ENCODE measurements at regions not wholly inside any gene's neighbourhood (a gene's known extent, or its start where the extent isn't known, plus 50 kb on each side); places are given as distances from the start of the nearest gene placed in this dataset.

DNA sequence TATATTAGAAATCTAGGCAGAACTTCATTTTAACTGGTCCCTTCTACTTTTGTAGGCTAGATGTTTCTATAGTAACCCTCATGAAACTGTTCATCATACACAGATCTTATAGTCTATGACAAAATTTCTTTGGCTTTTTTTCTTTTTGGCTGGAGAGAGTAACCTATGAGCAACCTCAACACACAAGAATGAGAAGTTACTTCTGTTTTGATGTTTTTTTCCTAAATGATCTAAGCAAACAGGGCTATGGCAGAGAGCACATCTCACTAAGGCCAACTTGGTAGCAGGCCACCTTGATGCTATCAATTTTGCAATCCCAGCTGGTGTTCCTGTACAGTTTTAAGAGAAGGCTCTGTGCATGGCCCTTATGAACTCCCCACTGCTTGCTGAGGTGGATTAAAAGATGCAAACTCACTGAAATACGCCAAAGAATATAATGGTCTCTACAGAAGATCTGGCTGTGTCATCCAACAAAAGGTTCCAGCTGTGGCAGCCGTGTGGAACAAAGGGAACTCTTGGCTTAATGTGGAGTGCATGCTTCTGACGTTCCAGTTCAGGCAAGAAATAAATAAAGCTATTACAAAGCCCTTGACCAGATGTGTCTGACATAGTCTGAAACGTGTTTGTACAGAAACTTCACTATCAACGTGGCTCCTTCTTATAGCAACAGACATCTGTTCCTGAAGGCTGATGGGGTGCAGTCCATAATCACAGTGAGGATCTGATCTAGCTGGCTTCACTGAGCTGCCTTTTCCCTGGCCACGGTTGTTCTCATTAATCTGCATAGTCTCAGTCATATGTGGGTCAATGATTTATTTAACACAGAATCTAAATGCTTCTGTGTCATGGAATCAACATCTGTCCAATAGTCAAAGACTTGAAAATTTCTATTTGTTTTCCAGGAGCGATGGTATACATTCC lies 481.1 kb downstream of the BMP2 start:
- TF ChIP-seq CTCF (optimal IDR thresholded peaks at IDR 0.05 in 1 of 3, IDR thresholded peaks at IDR 0.05 in 1 of 3, conservative IDR thresholded peaks at IDR 0.05 in 1 of 3; ENCODE audit: extremely low read depth in 1 of 3, insufficient read depth in 2 of 3, low read length in 3 of 3) (no peak), EZH2 (IDR thresholded peaks at IDR 0.05; ENCODE audit: low read length) (no peak)

Measured in keratinocyte (primary cell).